Testis (tissue), 2 donors: ENCODE measurements at regions not wholly inside any gene's neighbourhood (a gene's known extent, or its start where the extent isn't known, plus 50 kb on each side); places are given as distances from the start of the nearest gene placed in this dataset.

Source experiments
- POLR2A ChIP-seq: fragments of 450-650 bp; IDR thresholded peaks from one replicate; pipeline ENCODE4 v1.6.1; 2017; ENCODE audit warnings: antibody characterized with exemption, mild to moderate bottlenecking, moderate library complexity
- TF ChIP-seq, protein P1 (sequence below), 3 experiments: fragments of 450-650 bp in 2 of 3; fragments of 200-600 bp in 1 of 3; sonication (generic) in 1 of 3; IDR thresholded peaks; one replicate each; pipeline ENCODE4 v1.5.1; 2016 to 2019; ENCODE audit warnings: antibody characterized with exemption in 3 of 3, mild to moderate bottlenecking in 2 of 3, moderate library complexity in 1 of 3

- TF ChIP-seq, protein P1, sequence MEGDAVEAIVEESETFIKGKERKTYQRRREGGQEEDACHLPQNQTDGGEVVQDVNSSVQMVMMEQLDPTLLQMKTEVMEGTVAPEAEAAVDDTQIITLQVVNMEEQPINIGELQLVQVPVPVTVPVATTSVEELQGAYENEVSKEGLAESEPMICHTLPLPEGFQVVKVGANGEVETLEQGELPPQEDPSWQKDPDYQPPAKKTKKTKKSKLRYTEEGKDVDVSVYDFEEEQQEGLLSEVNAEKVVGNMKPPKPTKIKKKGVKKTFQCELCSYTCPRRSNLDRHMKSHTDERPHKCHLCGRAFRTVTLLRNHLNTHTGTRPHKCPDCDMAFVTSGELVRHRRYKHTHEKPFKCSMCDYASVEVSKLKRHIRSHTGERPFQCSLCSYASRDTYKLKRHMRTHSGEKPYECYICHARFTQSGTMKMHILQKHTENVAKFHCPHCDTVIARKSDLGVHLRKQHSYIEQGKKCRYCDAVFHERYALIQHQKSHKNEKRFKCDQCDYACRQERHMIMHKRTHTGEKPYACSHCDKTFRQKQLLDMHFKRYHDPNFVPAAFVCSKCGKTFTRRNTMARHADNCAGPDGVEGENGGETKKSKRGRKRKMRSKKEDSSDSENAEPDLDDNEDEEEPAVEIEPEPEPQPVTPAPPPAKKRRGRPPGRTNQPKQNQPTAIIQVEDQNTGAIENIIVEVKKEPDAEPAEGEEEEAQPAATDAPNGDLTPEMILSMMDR (IDR thresholded peaks at IDR 0.05): no peak
- TF ChIP-seq POLR2A: no peak
Measured at GRCh38 chr13:63389756-63390155, 1974.1 kb upstream of the PCDH20 start.
